ENCODE measurements at regions not wholly inside any gene's neighbourhood (a gene's known extent, or its start where the extent isn't known, plus 50 kb on each side); places are given as distances from the start of the nearest gene placed in this dataset.
A peak's percentile ranks its signal among the peaks of the same experiment; 100 is the strongest.

DNA sequence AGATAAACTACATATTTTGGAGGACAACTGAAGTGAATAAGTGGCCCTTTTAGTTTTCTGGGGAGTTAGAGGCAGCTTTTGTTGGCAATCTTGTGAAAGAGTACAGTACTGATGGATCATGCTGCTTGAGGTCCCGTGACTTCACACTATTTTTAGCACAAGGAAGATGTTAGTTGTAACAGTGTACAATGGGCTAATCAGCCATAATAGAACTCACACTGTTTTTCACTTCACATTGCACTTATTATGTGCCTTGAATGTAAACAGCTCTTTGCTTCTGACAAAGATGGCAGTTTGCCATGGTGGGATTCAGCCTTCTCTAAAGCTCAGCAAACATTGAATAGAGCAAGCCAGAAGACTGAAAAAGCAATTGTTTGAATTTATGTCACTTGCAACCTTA, 176.7 kb upstream of the ZNF608 start:
- DNase-seq (ENCODE audit: low spot score): no peak

DNA sequence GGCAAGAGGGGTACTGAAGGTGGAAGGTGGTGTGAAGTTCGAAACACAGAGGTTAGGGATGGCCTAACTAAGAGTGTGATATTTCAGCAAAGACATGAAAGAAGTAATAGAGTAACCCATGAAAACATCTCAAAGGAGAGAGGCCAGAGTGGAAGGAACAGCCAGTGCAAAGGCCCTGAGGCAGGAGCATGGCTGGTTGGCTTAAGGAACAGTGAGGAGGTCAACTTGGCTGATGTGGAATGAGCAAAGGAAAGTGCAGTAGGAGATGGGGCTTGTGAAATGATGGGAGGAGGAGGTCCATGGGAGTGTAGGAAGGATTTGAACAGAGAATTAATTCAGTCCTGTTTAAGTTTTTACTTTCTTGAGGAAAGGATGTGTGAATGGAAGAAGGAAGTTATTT, 178.3 kb upstream of the ZNF608 start:
- DNase-seq (ENCODE audit: low spot score): no peak

DNA sequence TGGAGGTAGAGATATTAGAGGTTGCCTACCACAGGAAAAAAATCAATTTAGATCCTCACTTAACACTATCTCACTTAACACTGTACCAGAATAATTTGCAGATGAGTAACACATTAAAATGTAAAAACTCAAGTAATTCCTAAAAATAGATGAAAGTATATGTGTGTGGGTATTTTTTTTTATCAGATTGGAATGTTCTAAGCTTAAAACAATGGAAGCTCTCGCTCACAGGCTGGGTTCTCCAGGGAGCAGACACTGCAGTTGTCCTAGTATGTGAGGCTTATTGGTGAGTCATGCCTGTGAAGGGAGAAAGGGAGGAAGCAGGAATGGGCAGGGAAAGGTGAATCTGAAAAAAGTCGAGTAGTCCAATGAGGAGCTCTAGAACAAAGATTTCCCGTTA, 181.3 kb upstream of the ZNF608 start:
- no peak for DNase-seq (ENCODE audit: low spot score)

GRCh38 chr5:124929000-124929399, 182.6 kb upstream of the ZNF608 start:
- no peak for DNase-seq (ENCODE audit: low spot score)

GRCh38 chr5:124932791-124933600, 186.6 kb upstream of the ZNF608 start:
- no peak for DNase-seq (ENCODE audit: low spot score)

GRCh38 chr5:124935065-124935464, 188.6 kb upstream of the ZNF608 start:
- no peak for DNase-seq (ENCODE audit: low spot score)

DNA sequence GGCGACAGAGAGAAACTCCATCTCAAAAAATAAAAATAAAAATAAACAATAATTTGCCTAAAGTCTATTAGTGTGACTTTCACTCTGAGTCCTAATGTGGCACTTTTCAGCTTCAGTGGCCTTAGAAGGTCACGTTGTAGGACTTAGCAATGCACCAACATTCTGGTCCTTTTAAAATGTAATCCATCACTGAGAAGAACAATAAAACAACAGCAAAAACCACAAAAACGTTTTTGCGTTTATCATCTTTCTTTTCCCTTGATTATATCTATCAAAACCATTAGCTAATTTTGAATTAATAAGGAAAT, 190.1 kb upstream of the ZNF608 start:
- no peak for DNase-seq (ENCODE audit: low spot score)

DNA sequence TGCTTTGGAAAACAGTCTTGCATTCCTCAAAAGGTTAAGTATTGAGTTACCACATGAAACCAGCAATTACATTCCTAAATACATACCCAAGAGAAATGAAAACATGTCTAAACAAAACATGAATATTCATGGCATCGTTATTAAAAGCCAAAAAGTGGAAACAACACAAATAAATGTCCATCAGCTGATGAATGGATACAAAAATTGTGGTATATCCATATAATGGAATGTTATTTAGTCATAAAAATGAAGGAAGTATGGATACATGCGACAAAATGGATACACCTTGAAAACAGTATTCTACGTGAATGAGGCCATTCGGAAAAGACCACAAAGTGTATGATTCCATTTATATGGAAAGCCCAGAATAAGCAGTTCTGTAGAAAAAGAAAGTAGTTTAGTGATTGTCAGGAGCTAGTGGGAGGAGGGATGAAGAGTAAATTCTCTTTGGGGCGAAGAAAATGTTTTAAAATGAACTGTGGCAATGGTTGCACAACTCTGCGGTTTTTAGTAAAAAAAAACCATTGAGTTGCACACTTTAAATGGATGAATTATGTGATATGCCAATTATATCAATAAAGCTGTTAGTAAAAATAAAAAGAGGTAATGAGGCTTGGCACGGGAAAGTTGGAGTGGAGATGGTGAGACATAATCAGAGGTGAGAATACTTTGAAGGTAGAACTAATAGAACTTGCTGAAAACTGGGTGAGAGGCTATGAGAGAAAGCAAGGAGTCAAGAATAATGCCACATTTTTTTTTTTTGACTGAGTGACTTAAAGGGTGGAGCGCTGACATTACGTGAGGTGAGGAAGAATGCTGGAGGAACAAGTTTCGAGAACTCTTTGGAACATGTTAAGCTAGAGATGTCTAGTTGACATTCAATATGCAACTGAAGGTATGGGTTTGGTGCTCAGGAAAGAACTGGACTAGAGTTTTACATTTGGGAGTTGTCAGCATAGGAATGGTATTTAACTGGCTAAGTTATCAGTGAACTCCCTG, 194.9 kb upstream of the ZNF608 start:
- DNase-seq (ENCODE audit: low spot score): no peak

GRCh38 chr5:124948062-124948753, 201.8 kb upstream of the ZNF608 start:
- no peak for DNase-seq (ENCODE audit: low spot score)

GRCh38 chr5:124948754-124949275, 202.4 kb upstream of the ZNF608 start:
- no peak for DNase-seq (ENCODE audit: low spot score)

DNA sequence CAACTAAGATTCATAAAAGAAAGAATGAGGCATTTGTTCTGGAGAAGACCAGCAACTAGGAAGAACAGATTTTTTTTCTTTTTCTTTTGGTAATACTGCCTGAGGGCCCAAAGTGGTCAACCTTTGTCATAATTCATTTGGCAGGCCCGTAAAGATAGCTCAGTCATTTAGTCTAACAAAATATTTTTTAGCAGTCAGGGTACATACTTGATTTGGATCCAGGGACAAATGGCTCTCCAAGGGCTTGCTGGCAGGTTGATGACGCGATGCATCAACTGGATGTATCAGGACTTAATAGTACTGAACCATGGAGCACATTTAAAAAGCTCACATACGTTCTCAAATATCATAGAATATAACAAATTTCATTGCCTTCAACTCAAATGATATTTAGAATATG, 203.4 kb upstream of the ZNF608 start:
- no peak for DNase-seq (ENCODE audit: low spot score)

- no peak for DNase-seq (ENCODE audit: low spot score)
Measured at GRCh38 chr5:124951105-124951504, 204.7 kb upstream of the ZNF608 start.

DNA sequence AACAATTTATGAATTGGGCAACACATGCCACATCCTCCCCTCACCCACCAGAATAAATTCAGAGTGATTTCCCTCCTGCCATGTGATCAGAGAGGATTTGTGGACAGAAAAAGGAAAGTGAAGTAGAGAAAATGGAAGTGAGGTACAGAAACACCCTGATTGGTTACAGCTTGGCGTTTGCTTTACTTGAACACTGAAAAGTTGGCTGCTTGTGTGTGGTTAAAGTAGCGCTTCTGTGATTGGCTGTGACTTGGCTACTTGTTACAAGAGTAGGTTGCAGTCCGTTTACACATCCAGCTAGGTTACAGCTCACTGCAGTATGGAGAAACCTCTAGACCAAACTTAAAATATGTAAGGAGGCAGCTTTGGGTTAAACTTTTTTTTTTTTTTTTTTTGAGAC, 205.2 kb upstream of the ZNF608 start:
- DNase-seq (ENCODE audit: low spot score): no peak

DNA sequence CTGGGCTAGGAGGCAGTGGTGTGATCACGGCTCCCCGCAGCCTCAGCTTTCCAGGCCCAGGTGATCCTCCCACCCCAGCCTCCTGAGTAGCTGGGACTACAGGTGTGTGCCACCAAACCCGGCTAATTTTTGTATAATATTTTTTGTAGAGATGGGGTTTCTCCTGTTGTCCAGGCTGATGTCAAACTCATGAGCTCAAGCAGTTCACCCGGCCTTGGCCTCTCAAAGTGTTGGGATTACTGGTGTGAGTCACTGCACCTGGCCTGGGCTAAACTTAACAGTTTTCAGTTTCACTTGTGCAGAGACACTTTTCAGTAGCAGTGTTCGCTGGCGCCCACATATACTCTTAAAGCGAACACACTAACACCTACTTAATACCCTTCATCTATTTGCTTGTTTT, 205.6 kb upstream of the ZNF608 start:
- no peak for DNase-seq (ENCODE audit: low spot score)

DNA sequence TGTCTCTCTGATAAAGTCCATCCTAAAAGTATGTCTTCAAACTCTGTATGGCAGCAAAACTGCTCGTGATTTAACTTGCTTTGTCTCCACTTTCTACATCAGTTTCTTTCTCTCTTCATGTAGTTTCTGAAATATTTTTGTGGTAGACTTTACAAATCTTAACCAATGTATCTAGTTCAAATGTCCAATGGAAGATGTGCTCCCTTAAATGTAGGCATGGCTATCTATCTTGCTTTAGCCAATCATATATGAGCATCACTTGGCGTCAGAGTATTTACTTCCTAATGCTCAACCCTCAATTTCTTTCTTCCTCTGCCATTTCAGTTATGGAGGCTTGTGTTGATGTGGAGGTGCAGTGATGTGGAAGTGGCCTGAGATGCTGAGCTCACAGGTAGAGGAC, 206.1 kb upstream of the ZNF608 start:
- no peak for DNase-seq (ENCODE audit: low spot score)

DNA sequence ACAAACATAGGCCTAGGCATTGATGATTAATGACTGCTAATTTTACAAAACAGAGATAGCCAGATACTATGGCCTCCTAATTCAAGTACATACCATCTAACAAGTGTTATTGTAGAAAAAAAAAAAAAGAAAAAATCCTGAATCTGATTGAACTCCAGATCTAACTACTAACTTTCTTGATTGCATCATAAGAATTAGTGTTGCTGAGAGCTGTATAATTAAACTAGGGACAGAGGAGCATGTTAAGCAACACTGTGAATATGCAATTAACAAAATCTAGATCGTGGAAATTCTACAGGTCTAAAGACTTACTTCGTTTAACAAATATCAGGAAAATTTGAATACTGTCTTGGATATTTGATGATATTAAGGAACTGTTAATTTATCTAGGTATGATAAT, 208.3 kb upstream of the ZNF608 start:
- no peak for DNase-seq (ENCODE audit: low spot score)

DNA sequence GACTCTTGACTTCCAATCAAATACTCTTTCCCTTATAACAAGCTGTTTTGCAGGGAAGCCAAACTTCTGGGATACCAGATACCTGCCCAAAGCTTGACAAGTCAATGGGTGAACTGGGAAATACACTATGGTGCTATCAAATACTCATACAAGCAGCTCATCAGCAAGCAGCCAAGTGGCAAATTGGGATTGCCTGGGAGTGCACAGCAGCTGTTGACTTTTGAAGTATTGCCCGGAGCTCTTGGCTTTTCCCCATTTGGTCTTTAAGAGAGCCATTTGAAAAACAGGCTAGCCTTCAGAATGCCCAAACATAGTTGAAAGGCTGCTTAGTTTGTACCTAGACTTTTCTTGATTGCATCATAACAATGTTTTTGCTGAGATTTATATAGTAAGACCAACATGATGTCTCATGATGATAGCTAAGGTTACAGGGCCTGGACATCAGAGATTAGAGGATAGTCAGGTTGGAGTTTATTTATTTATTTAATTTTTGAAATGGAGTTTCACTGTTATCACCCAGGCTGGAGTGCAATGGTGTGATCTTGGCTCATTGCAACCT, 210.1 kb upstream of the ZNF608 start:
- no peak for DNase-seq (ENCODE audit: low spot score)

DNA sequence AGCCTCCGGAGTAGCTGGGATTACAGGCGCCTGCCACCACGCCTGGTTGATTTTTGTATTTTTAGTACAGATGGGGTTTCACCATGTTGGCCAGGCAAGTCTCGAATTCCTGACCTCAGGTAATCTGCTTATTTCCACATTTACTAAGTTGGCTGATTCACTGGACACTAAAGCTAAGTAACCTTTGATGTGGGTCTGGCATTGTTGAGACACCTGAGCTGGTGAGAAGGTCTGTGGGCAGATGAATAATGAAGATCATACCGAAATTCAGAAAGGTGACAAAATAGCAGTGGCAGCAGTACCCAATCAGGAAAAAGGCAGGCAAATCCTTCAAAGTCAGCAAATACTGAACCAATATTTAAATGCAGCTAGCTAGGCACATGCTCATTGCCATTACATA, 210.6 kb upstream of the ZNF608 start:
- no peak for DNase-seq (ENCODE audit: low spot score)

DNA sequence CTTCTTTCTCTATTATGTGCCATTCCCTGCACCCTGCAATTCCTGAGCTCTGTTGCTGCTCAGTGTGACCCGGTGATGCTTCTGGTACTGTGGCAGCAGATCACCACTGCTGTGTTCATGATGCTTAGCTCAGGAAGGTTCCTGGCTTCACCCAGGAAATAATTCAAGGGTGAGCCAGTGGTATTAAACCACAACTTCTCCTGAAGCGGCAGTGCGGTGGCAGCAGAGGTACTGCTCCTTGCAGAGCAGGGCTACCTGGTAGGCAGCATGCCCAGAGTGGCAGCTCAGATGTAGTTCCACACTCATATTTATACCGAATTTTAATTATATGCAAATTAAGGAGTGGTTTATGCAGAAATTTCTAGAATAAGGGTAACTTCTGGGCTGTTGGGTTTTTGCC, 213.8 kb upstream of the ZNF608 start:
- no peak for DNase-seq (ENCODE audit: low spot score)

DNA sequence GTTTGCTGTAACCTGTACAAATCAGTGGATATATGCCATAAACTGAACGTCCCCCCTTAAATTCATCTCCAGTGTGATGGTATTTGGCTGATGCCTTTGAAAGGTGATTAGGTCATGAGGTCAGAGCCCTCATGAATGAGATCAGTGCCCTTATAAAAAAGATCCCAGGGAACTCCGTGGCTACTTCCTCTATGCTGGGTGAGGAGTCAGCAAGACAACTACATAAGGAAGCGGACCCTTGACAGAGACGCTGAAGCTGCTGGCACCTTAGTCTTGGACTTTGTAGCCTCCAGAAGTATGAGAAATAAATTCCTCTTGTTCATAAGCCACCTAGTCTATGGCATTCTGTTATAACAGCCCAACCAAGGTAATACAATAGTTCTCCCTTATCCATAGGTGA, 215.1 kb upstream of the ZNF608 start:
- DNase-seq (ENCODE audit: low spot score): no peak

- DNase-seq (ENCODE audit: low spot score): no peak
Measured at GRCh38 chr5:124962111-124962510, 215.7 kb upstream of the ZNF608 start.

GRCh38 chr5:124962735-124963134, 216.3 kb upstream of the ZNF608 start:
- DNase-seq (ENCODE audit: low spot score): peak; percentile 57
